IPS DF 4.7 (cell line): ENCODE measurements at regions not wholly inside any gene's neighbourhood (a gene's known extent, or its start where the extent isn't known, plus 50 kb on each side); places are given as distances from the start of the nearest gene placed in this dataset.

ENCODE experiments used
- DNase-seq: peaks from one replicate; pipeline ENCODE4 v3.0.0-alpha.2; 2013; ENCODE audit warnings: low spot score; ENCODE audit errors: extremely low read depth

GRCh38 chr18:29009250-29009803, 832.4 kb upstream of the CDH2 start:
- no peak for DNase-seq

- no peak for DNase-seq
Measured at GRCh38 chr18:29008809-29009208, 831.9 kb upstream of the CDH2 start.

- no peak for DNase-seq
Measured at GRCh38 chr18:29007986-29008654, 831.2 kb upstream of the CDH2 start.

GRCh38 chr18:29004921-29005320, 828.0 kb upstream of the CDH2 start:
- DNase-seq: no peak

- no peak for DNase-seq
Measured at GRCh38 chr18:29003194-29003593, 826.3 kb upstream of the CDH2 start.

GRCh38 chr18:29002747-29003146, 825.8 kb upstream of the CDH2 start:
- no peak for DNase-seq

- DNase-seq: no peak
Measured at GRCh38 chr18:28999726-29000125, 822.8 kb upstream of the CDH2 start.

- DNase-seq: no peak
Measured at GRCh38 chr18:28995319-28995718, 818.4 kb upstream of the CDH2 start.

- DNase-seq: no peak
Measured at GRCh38 chr18:28984731-28985130, 807.8 kb upstream of the CDH2 start.

- no peak for DNase-seq
Measured at GRCh38 chr18:28974504-28974903, 797.6 kb upstream of the CDH2 start.

GRCh38 chr18:28973324-28973723, 796.4 kb upstream of the CDH2 start:
- no peak for DNase-seq

GRCh38 chr18:28972333-28972907, 795.5 kb upstream of the CDH2 start:
- DNase-seq: no peak

GRCh38 chr18:28963481-28963880, 786.6 kb upstream of the CDH2 start:
- DNase-seq: no peak

GRCh38 chr18:28961669-28962228, 784.8 kb upstream of the CDH2 start:
- peak; percentile 41 for DNase-seq

- no peak for DNase-seq
Measured at GRCh38 chr18:28960146-28960545, 783.2 kb upstream of the CDH2 start.

GRCh38 chr18:28952339-28952738, 775.4 kb upstream of the CDH2 start:
- no peak for DNase-seq

- DNase-seq: no peak
Measured at GRCh38 chr18:28947900-28948299, 771.0 kb upstream of the CDH2 start.

- DNase-seq: no peak
Measured at GRCh38 chr18:28946471-28946870, 769.5 kb upstream of the CDH2 start.

- no peak for DNase-seq
Measured at GRCh38 chr18:28922936-28923335, 746.0 kb upstream of the CDH2 start.

- no peak for DNase-seq
Measured at GRCh38 chr18:28916456-28916855, 739.5 kb upstream of the CDH2 start.

- DNase-seq: no peak
Measured at GRCh38 chr18:28905509-28905908, 728.6 kb upstream of the CDH2 start.

GRCh38 chr18:28904789-28905364, 727.9 kb upstream of the CDH2 start:
- DNase-seq: no peak
